ENCODE measurements at regions not wholly inside any gene's neighbourhood (a gene's known extent, or its start where the extent isn't known, plus 50 kb on each side); places are given as distances from the start of the nearest gene placed in this dataset.

GRCh38 chr2:105525201-105525600 lies 126.3 kb upstream of the FHL2 start:
- H3K4me3 ChIP-seq = no peak overlapping the region
- H3K27me3 ChIP-seq = no peaks in the 10 kb centered on the region
- H3K36me3 ChIP-seq = no peaks in the 10 kb centered on the region
- H4K20me1 ChIP-seq = no peaks in the 10 kb centered on the region
- H3K4me2 ChIP-seq = no peak overlapping the region
- peaks cover 7 to 16% (median 11%) of the 10 kb centered on the region in 11 experiments; a peak in 11 of 22 replicates for H3K9me3 ChIP-seq (replicated peaks in 1 of 11)
- H3K27ac ChIP-seq = no peak overlapping the region
- no peaks in the 10 kb centered on the region for H3K4me1 ChIP-seq
- no peak overlapping the region for H3K9ac ChIP-seq
- TF ChIP-seq Cebpa-rat (IDR thresholded peaks at IDR 0.05) = no peak

DNA sequence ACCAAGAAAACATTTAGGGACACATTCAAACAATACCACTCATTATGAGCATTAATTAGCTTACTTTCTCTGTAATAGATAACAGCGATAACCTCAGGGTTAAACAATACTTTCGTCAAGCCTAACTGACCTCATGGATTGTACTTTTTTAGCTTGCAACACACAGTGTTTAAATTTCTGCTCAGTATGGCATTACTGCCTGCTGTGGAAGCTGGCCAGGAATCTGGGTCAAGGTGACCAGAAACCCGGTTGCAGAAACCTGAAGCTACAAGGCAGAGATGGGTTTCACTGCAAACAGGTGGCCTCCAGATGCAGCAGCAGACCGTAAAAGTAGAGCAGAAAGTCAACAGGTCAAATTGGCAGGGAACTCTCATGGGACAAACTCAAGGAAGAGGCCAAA lies 123.8 kb upstream of the FHL2 start:
- Histone ChIP-seq H3K4me2 (no peak overlapping the region), H3K9ac (0 out of 22 replicates have a peak overlapping the region, but pooled peaks of 1 of the 11 experiments have one; percentile 34), H3K27me3 (no peaks in the 10 kb centered on the region), H3K4me3 (no peak overlapping the region), H3K9me3 (replicated peaks in 1 of 11) (peaks cover 7 to 16% (median 11%) of the 10 kb centered on the region in 11 experiments; a peak in 11 of 22 replicates), H3K4me1 (no peaks in the 10 kb centered on the region), H3K36me3 (no peaks in the 10 kb centered on the region), H4K20me1 (no peaks in the 10 kb centered on the region), H3K27ac (no peak overlapping the region)
- TF ChIP-seq Cebpa-rat (IDR thresholded peaks at IDR 0.05) = no peak

DNA sequence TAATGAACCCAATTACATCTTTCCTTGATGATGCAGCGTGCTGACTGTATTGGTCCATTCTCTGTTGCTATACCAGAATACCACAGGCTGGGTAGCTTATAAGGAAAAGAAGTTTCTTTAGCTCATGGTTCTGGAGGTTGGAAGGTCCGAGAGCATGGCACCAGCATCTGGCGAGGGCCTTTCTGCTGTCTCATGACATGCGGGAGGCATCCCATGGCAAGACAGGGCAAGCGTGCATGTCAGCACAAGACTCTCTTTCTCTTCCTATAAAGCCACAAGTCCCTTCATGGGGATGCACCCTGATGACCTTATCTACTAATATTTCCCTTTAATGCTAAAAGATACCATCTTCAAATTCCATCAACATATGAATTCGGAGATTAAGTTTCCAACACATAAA lies 122.8 kb upstream of the FHL2 start:
- H3K36me3 ChIP-seq = no peaks in the 10 kb centered on the region
- no peak overlapping the region for H3K4me3 ChIP-seq
- H3K9me3 ChIP-seq (replicated peaks in 1 of 11) = peaks cover 7 to 16% (median 11%) of the 10 kb centered on the region in 11 experiments; a peak in 11 of 22 replicates
- H3K4me2 ChIP-seq = no peak overlapping the region
- no peaks in the 10 kb centered on the region for H4K20me1 ChIP-seq
- no peak for TF ChIP-seq Cebpa-rat (IDR thresholded peaks at IDR 0.05)
- no peak overlapping the region for H3K9ac ChIP-seq
- no peaks in the 10 kb centered on the region for H3K27me3 ChIP-seq
- H3K4me1 ChIP-seq = no peaks in the 10 kb centered on the region
- no peak overlapping the region for H3K27ac ChIP-seq

DNA sequence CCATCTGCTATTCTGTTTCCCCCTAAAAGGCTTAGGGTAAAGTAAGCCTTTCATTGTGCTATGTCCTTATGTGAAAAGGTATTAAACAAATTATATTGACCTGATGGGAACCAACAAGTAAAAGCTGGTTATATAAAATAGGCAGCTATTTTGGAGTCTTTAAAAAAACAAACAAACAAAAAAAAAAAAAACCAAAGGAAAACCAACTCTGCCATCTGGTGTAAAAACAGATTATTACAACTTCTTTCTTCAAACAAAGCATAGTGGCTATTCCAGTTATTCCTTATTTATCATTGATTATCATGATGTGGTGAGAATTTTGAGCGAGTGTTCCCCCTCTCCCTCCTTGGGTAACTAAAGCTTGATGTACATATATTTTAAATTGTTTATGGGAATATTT lies 122.3 kb upstream of the FHL2 start:
- no peak for TF ChIP-seq Cebpa-rat (IDR thresholded peaks at IDR 0.05)
- Histone ChIP-seq H4K20me1 (no peaks in the 10 kb centered on the region), H3K36me3 (no peaks in the 10 kb centered on the region), H3K27ac (no peak overlapping the region), H3K4me3 (no peak overlapping the region), H3K4me1 (no peaks in the 10 kb centered on the region), H3K9ac (no peak overlapping the region), H3K27me3 (no peaks in the 10 kb centered on the region), H3K9me3 (replicated peaks in 1 of 11) (peaks cover 7 to 14% (median 11%) of the 10 kb centered on the region in 11 experiments; a peak in 11 of 22 replicates), H3K4me2 (no peak overlapping the region)

GRCh38 chr2:105519516-105519915 lies 120.7 kb upstream of the FHL2 start:
- no peaks in the 10 kb centered on the region for H3K9me3 ChIP-seq (replicated peaks in 1 of 11)
- H3K27me3 ChIP-seq = no peaks in the 10 kb centered on the region
- no peak overlapping the region for H3K9ac ChIP-seq
- H3K27ac ChIP-seq = no peak overlapping the region
- H3K4me3 ChIP-seq = no peak overlapping the region
- TF ChIP-seq Cebpa-rat (IDR thresholded peaks at IDR 0.05) = no peak
- H3K36me3 ChIP-seq = no peaks in the 10 kb centered on the region
- no peak overlapping the region for H3K4me2 ChIP-seq
- no peaks in the 10 kb centered on the region for H3K4me1 ChIP-seq
- no peaks in the 10 kb centered on the region for H4K20me1 ChIP-seq

DNA sequence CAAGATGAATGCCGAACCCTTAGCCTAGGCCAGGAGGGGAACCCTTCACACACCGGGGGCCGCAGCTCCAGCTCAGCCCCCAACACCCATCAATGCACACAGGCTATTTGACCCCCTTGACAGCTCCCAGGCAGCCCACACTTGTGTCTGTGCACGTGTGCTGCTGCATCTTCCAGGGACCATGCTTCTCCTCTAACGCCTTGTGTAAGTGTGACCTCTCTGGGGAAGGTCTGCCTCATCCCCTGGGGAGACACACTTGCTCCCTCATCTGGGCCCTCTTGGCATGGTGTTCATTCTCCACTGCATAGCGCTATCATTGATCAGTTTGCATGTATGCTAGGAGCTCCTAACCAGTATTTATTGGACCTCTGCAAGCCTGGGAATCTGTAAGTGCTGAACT lies 120.0 kb upstream of the FHL2 start:
- Histone ChIP-seq H3K4me3 (no peak overlapping the region), H3K4me2 (no peak overlapping the region), H3K36me3 (no peaks in the 10 kb centered on the region), H3K9ac (no peak overlapping the region), H3K27me3 (no peaks in the 10 kb centered on the region), H3K27ac (no peak overlapping the region), H3K4me1 (no peaks in the 10 kb centered on the region), H3K9me3 (replicated peaks in 1 of 11) (no peaks in the 10 kb centered on the region), H4K20me1 (no peaks in the 10 kb centered on the region)
- TF ChIP-seq Cebpa-rat (IDR thresholded peaks at IDR 0.05) = no peak

- no peaks in the 10 kb centered on the region for H4K20me1 ChIP-seq
- no peaks in the 10 kb centered on the region for H3K4me1 ChIP-seq
- H3K4me2 ChIP-seq = no peak overlapping the region
- TF ChIP-seq Cebpa-rat (IDR thresholded peaks at IDR 0.05) = no peak
- H3K36me3 ChIP-seq = no peaks in the 10 kb centered on the region
- no peak overlapping the region for H3K27ac ChIP-seq
- H3K9me3 ChIP-seq (replicated peaks in 1 of 11) = no peaks in the 10 kb centered on the region
- no peaks in the 10 kb centered on the region for H3K27me3 ChIP-seq
- no peak overlapping the region for H3K4me3 ChIP-seq
- H3K9ac ChIP-seq = no peak overlapping the region
These were observed 119.2 kb upstream of the FHL2 start for GRCh38 chr2:105517814-105518705.

DNA sequence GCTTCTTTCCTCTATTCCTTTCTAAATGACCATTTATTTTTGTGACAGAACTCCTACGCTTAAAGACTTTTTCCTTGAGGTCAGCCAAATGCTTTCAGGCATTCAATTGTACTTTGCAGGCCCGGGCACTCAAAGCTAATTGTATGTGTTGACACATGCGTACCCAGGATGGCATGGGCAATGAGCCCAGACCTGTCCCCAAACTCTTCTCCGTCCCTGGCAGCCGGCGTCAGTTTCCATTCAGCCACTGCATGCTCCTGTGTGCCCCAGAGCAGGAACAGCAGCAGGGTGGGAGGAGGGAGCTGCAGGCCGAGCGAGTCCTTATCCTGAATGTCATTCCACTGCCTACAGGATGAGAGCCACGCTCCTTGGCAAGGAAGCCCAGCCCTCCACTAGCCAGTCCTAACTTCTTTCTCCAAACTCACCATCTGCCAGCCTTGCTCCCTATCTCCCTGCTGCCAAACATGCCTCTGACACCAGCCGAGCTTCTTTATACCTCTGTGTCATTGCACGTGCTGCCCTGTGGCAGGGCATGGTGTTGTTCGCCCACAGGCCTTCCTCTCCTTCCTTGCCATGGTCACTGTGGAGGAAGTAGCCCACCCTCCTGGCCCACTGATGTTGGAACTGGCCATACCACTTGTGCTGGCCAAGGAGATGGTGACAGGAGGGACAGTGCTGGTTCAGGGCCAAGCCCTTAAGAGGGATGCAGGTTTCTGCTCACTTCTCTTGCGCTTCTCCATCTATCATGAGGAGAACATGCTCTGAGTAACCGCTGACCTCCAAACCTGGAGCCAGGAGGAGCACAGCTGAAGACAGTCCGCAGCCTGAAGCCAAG lies 116.9 kb upstream of the FHL2 start:
- Histone ChIP-seq H3K4me2 (no peak overlapping the region), H3K9me3 (replicated peaks in 1 of 11) (no peaks in the 10 kb centered on the region), H3K27me3 (no peaks in the 10 kb centered on the region), H3K4me3 (no peak overlapping the region), H3K36me3 (no peaks in the 10 kb centered on the region), H4K20me1 (no peaks in the 10 kb centered on the region), H3K4me1 (no peaks in the 10 kb centered on the region), H3K9ac (no peak overlapping the region), H3K27ac (no peak overlapping the region)
- no peak for TF ChIP-seq Cebpa-rat (IDR thresholded peaks at IDR 0.05)

- no peak for TF ChIP-seq Cebpa-rat (IDR thresholded peaks at IDR 0.05)
- H3K9ac ChIP-seq = no peak overlapping the region
- H4K20me1 ChIP-seq = no peaks in the 10 kb centered on the region
These were observed 115.7 kb upstream of the FHL2 start for GRCh38 chr2:105514576-105514975.

More at GRCh38 chr2:105514576-105514975, 115.7 kb upstream of the FHL2 start:
- H3K27ac ChIP-seq = no peak overlapping the region
- no peak overlapping the region for H3K4me2 ChIP-seq
- H3K36me3 ChIP-seq = no peaks in the 10 kb centered on the region
- no peaks in the 10 kb centered on the region for H3K9me3 ChIP-seq (replicated peaks in 1 of 11)
- H3K4me3 ChIP-seq = no peak overlapping the region
- no peaks in the 10 kb centered on the region for H3K4me1 ChIP-seq
- no peaks in the 10 kb centered on the region for H3K27me3 ChIP-seq

Measured in BLaER1 treated with 17β-estradiol and CSF1 and Interleukin-3, amounts not matched to agents 10 nM and 100 nM (cell line).